ENCODE measurements at regions not wholly inside any gene's neighbourhood (a gene's known extent, or its start where the extent isn't known, plus 50 kb on each side); places are given as distances from the start of the nearest gene placed in this dataset.

- TF ChIP-seq, protein P1, sequence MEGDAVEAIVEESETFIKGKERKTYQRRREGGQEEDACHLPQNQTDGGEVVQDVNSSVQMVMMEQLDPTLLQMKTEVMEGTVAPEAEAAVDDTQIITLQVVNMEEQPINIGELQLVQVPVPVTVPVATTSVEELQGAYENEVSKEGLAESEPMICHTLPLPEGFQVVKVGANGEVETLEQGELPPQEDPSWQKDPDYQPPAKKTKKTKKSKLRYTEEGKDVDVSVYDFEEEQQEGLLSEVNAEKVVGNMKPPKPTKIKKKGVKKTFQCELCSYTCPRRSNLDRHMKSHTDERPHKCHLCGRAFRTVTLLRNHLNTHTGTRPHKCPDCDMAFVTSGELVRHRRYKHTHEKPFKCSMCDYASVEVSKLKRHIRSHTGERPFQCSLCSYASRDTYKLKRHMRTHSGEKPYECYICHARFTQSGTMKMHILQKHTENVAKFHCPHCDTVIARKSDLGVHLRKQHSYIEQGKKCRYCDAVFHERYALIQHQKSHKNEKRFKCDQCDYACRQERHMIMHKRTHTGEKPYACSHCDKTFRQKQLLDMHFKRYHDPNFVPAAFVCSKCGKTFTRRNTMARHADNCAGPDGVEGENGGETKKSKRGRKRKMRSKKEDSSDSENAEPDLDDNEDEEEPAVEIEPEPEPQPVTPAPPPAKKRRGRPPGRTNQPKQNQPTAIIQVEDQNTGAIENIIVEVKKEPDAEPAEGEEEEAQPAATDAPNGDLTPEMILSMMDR (IDR thresholded peaks at IDR 0.05; ENCODE audit: poor library complexity, severe bottlenecking): no peak
- TF ChIP-seq REST (IDR thresholded peaks at IDR 0.05; ENCODE audit: borderline replicate concordance) (no peak), EZH2 (IDR thresholded peaks at IDR 0.05; ENCODE audit: borderline replicate concordance, insufficient read depth, low read length, poor library complexity, severe bottlenecking) (no peak), POLR2AphosphoS5 (IDR thresholded peaks at IDR 0.05) (no peak), TAF1 (IDR thresholded peaks at IDR 0.05; ENCODE audit: low read depth) (no peak), RAD21 (conservative IDR thresholded peaks at IDR 0.05) (no peak), SMC3 (conservative IDR thresholded peaks at IDR 0.05; ENCODE audit: poor library complexity) (no peak), EP300 (conservative IDR thresholded peaks at IDR 0.05; ENCODE audit: poor library complexity, severe bottlenecking) (no peak)
Observed at GRCh38 chr1:165031001-165031400, 325.5 kb downstream of the LMX1A start.
